H1 (cell line): ENCODE measurements at regions not wholly inside any gene's neighbourhood (a gene's known extent, or its start where the extent isn't known, plus 50 kb on each side); places are given as distances from the start of the nearest gene placed in this dataset.

Experiments
- CTCF ChIA-PET: fragments of 300-600 bp; sonication (Branson Sonifier 250); formaldehyde crosslinking; loops from one replicate; lab custom pipeline; 2021; ENCODE audit not compliant: partially characterized antibody; lab: Charles Lee
- POLR2A ChIA-PET: fragments of 300-600 bp; sonication (Branson Sonifier 250); formaldehyde crosslinking; loops from one replicate; lab custom pipeline; 2021; ENCODE audit warnings: inconsistent platforms; ENCODE audit not compliant: partially characterized antibody; lab: Charles Lee
- DNase-seq, 2 experiments: peaks; one replicate each; pipeline versions ENCODE4 v3.0.0 to v3.0.0-alpha.2; 2010 to 2022; ENCODE audit warnings: low spot score in 2 of 2, low read depth in 1 of 2, mixed read lengths in 1 of 2
- FAIRE-seq: peaks from 2 replicates; lab custom pipeline; 2011; peaks lifted over from hg19 to GRCh38; lab: Jason Lieb, UNC
- H2AFZ ChIP-seq: 2 replicates; pipeline ENCODE4 v1.8.1; 2012; ENCODE audit warnings: low read length, inconsistent platforms
- H2AK5ac ChIP-seq: 2 replicates; pipeline ENCODE4 v1.6.1; 2013; ENCODE audit warnings: low read depth, low read length
- H2BK120ac ChIP-seq: replicated peaks from 2 replicates; pipeline ENCODE3; 2013; ENCODE audit warnings: low read depth, low read length, inconsistent platforms
- H2BK12ac ChIP-seq: 2 replicates; pipeline ENCODE4 v1.6.1; 2013; ENCODE audit warnings: low read depth, low read length
- H2BK15ac ChIP-seq: 2 replicates; pipeline ENCODE4 v1.6.1; 2013; ENCODE audit warnings: low read length
- H2BK20ac ChIP-seq: 2 replicates; pipeline ENCODE4 v1.6.1; 2013; ENCODE audit warnings: low read length
- H2BK5ac ChIP-seq: 2 replicates; pipeline ENCODE4 v1.6.1; 2013; ENCODE audit warnings: low read depth, low read length
- H3K14ac ChIP-seq: 2 replicates; pipeline ENCODE4 v1.6.1; 2013; ENCODE audit warnings: inconsistent platforms; ENCODE audit not compliant: insufficient read length
- H3K18ac ChIP-seq: 2 replicates; pipeline ENCODE4 v1.6.1; 2013; ENCODE audit warnings: low read length; ENCODE audit errors: extremely low read depth
- H3K23ac ChIP-seq: 2 replicates; pipeline ENCODE4 v1.6.1; 2013; ENCODE audit warnings: inconsistent platforms; ENCODE audit not compliant: insufficient read length
- H3K23me2 ChIP-seq: 2 replicates; pipeline ENCODE4 v1.6.1; 2013; ENCODE audit warnings: low read depth, low read length
- H3K27ac ChIP-seq: 2 replicates; pipeline ENCODE4 v1.6.1; 2011; ENCODE audit warnings: low read depth, low read length, inconsistent platforms
- H3K27me3 ChIP-seq, 4 experiments: replicated peaks in 1 of 4; 1 replicate in 1 of 4; 2 replicates in 3 of 4; pipeline versions ENCODE4 v1.6.1 to v1.8.1; 2011 to 2013; ENCODE audit warnings: low read length in 3 of 4, mild to moderate bottlenecking in 3 of 4, inconsistent platforms in 2 of 4, mixed read lengths in 2 of 4, moderate library complexity in 1 of 4; ENCODE audit not compliant: control insufficient read depth in 3 of 4, insufficient read depth in 3 of 4; ENCODE audit errors: extremely low read depth in 1 of 4
- H3K36me3 ChIP-seq, 4 experiments: 2 replicates each; pipeline versions ENCODE4 v1.6.1 to v1.8.1; 2011 to 2013; ENCODE audit warnings: mild to moderate bottlenecking in 4 of 4, low read length in 3 of 4, moderate library complexity in 2 of 4, control low read depth in 1 of 4, inconsistent platforms in 1 of 4; ENCODE audit not compliant: insufficient read depth in 4 of 4, control insufficient read depth in 2 of 4
- H3K4ac ChIP-seq: replicated peaks from 2 replicates; pipeline ENCODE3; 2013; ENCODE audit warnings: low read length, low read depth, mixed read lengths, inconsistent platforms; ENCODE audit not compliant: insufficient read length
- H3K4me1 ChIP-seq, 4 experiments: replicated peaks in 1 of 4; 1 replicate in 1 of 4; 2 replicates in 3 of 4; pipeline versions ENCODE4 v1.6.1 to v1.8.1; 2011 to 2013; ENCODE audit warnings: low read length in 3 of 4, inconsistent platforms in 2 of 4, mixed read lengths in 1 of 4; ENCODE audit not compliant: insufficient read depth in 4 of 4, control insufficient read depth in 3 of 4
- H3K4me2 ChIP-seq, 2 experiments: 2 replicates each; pipeline versions ENCODE4 v1.6.1 to v1.8.1; 2011 to 2013; ENCODE audit warnings: low read depth in 2 of 2, low read length in 2 of 2, control low read depth in 1 of 2, inconsistent platforms in 1 of 2, mild to moderate bottlenecking in 1 of 2; ENCODE audit not compliant: insufficient read depth in 1 of 2
- H3K4me3 ChIP-seq, 4 experiments: fragments of 200-600, 300-600 bp in 1 of 4; sonication (generic), shearing (Covaris generic), sonication (Bioruptor Twin) in 1 of 4; 2 replicates each; pipeline versions ENCODE4 v1.5.1 to v1.8.1; 2011 to 2016; ENCODE audit warnings: low read length in 4 of 4, low read depth in 3 of 4, control low read depth in 2 of 4, inconsistent platforms in 2 of 4, mild to moderate bottlenecking in 2 of 4, mixed read lengths in 1 of 4, moderate library complexity in 1 of 4; ENCODE audit not compliant: insufficient read depth in 2 of 4; ENCODE audit errors: extremely low read depth in 1 of 4
- H3K56ac ChIP-seq: replicated peaks from 2 replicates; pipeline ENCODE3; 2013; ENCODE audit warnings: low read depth, mild to moderate bottlenecking, mixed read lengths, low read length, inconsistent platforms; ENCODE audit not compliant: insufficient read length
- H3K79me1 ChIP-seq: 2 replicates; pipeline ENCODE4 v1.6.1; 2013; ENCODE audit warnings: low read depth, low read length, control low read depth
- H3K79me2 ChIP-seq, 2 experiments: 2 replicates each; pipeline versions ENCODE4 v1.6.1 to v1.8.1; 2012 to 2013; ENCODE audit warnings: low read length in 2 of 2, mild to moderate bottlenecking in 2 of 2, inconsistent platforms in 1 of 2; ENCODE audit not compliant: insufficient read depth in 2 of 2, control insufficient read depth in 1 of 2
- H3K9ac ChIP-seq, 4 experiments: replicated peaks in 1 of 4; 1 replicate in 1 of 4; 2 replicates in 3 of 4; pipeline versions ENCODE4 v1.6.1 to v1.8.1; 2011 to 2013; ENCODE audit warnings: low read depth in 3 of 4, low read length in 3 of 4, control low read depth in 2 of 4, mild to moderate bottlenecking in 2 of 4, moderate library complexity in 2 of 4, inconsistent platforms in 1 of 4; ENCODE audit errors: extremely low read depth in 1 of 4
- H3K9me3 ChIP-seq, 2 experiments: 2 replicates each; pipeline versions ENCODE4 v1.6.1 to v1.8.1; 2012 to 2013; ENCODE audit warnings: mild to moderate bottlenecking in 2 of 2, moderate library complexity in 2 of 2, control low read depth in 1 of 2, inconsistent platforms in 1 of 2, low read depth in 1 of 2, low read length in 1 of 2, mixed read lengths in 1 of 2; ENCODE audit not compliant: insufficient read depth in 2 of 2
- H4K20me1 ChIP-seq, 2 experiments: replicated peaks in 1 of 2; 2 replicates each; pipeline versions ENCODE3 to v1.8.1; 2011 to 2013; ENCODE audit warnings: inconsistent platforms in 2 of 2, low read length in 2 of 2, mild to moderate bottlenecking in 1 of 2; ENCODE audit not compliant: insufficient read depth in 2 of 2, control insufficient read depth in 1 of 2
- H4K5ac ChIP-seq: 2 replicates; pipeline ENCODE4 v1.6.1; 2013; ENCODE audit warnings: low read length, low read depth, mixed read lengths, inconsistent platforms; ENCODE audit not compliant: insufficient read length
- H4K8ac ChIP-seq: 2 replicates; pipeline ENCODE4 v1.8.0; 2013; ENCODE audit warnings: mild to moderate bottlenecking, moderate library complexity, low read length, inconsistent platforms; ENCODE audit not compliant: insufficient read depth; ENCODE audit errors: extremely low read depth
- H4K91ac ChIP-seq: replicated peaks from 2 replicates; pipeline ENCODE3; 2013; ENCODE audit warnings: low read length, mixed read lengths, inconsistent platforms; ENCODE audit not compliant: insufficient read length
- HDAC6 ChIP-seq: IDR thresholded peaks from one replicate; pipeline ENCODE4 v1.7.1; 2012; ENCODE audit warnings: low read depth, mild to moderate bottlenecking, inconsistent platforms, low read length, moderate library complexity
- JUND ChIP-seq: IDR thresholded peaks from 2 replicates; pipeline ENCODE4 v1.6.1; 2011; ENCODE audit warnings: mild to moderate bottlenecking, improper control_type of control experiment, low read length
- MAX ChIP-seq: IDR thresholded peaks from 2 replicates; pipeline ENCODE4 v1.6.1; 2012; ENCODE audit warnings: inconsistent platforms
- SIN3A ChIP-seq, 2 experiments: IDR thresholded peaks in 1 of 2; conservative IDR thresholded peaks in 1 of 2; 2 replicates each; pipeline ENCODE4 v1.6.1; 2011 to 2012; ENCODE audit warnings: low read length in 2 of 2, improper control_type of control experiment in 1 of 2, low read depth in 1 of 2, mild to moderate bottlenecking in 1 of 2
- SIX5 ChIP-seq: IDR thresholded peaks from 2 replicates; pipeline ENCODE4 v1.6.1; 2011; ENCODE audit warnings: mild to moderate bottlenecking, low read depth, low read length
- TBP ChIP-seq: IDR thresholded peaks from 2 replicates; pipeline ENCODE4 v1.6.1; 2011; ENCODE audit warnings: low read depth, low read length, improper control_type of control experiment
- WGBS, 2 experiments: shearing (Covaris generic) in 1 of 2; methylation state at CpG; one replicate each; pipeline versions ENCODE4 v1.1.6 to v1.1.7; 2013 to 2015; ENCODE audit warnings: low lambda C conversion rate in 2 of 2, mixed read lengths in 2 of 2, inconsistent platforms in 1 of 2, low coverage in 1 of 2, missing lambda C conversion rate in 1 of 2; ENCODE audit not compliant: insufficient replicate concordance in 2 of 2, insufficient coverage in 1 of 2, insufficient read length in 1 of 2; ENCODE audit errors: extremely low coverage in 1 of 2, missing lambda C conversion rate in 1 of 2; 5-methylcytosine and 5-hydroxymethylcytosine counted together

DNA sequence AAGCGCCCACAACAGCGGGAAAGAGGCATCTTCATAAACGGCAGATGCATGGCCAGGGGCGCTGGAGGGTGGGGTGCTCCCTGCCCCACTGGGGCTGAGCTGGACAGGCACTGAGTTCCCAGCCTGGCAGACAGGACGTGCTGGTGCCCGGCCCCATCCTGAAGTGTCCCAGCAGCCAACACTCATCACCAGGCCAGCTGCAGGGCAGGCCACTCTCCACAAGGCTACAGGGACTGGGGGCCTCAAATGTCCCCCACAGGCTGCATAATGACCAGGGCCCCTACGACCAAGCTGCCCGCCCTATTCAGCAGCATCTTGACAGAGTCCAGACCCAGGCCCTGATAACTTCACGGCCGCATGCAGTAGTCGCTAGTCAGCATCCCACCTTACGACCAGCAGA lies 124.1 kb upstream of the IQSEC1 start:
- no peaks in the 10 kb centered on the region for H3K27me3 ChIP-seq
- no peak overlapping the region for H3K23ac ChIP-seq
- H2BK120ac ChIP-seq: no peak overlapping the region
- no peak overlapping the region for H2AK5ac ChIP-seq
- no peaks in the 10 kb centered on the region for H3K9me3 ChIP-seq
- no peak overlapping the region for H2BK12ac ChIP-seq
- H3K9ac ChIP-seq: no peak overlapping the region
- no peak overlapping the region for H4K8ac ChIP-seq
- TF ChIP-seq SIX5: no peak
- TF ChIP-seq JUND: no peak
- TF ChIP-seq SIN3A (conservative IDR thresholded peaks at IDR 0.05 in 1 of 2, IDR thresholded peaks at IDR 0.05 in 1 of 2; ENCODE audit: low read depth in 1 of 2, low read length in 2 of 2): no peak
- no peak for TF ChIP-seq MAX
- TF ChIP-seq HDAC6: no peak
- TF ChIP-seq TBP: no peak
- no peak overlapping the region for H4K91ac ChIP-seq
- H3K18ac ChIP-seq: no peak overlapping the region
- H2BK5ac ChIP-seq: no peak overlapping the region
- no peak overlapping the region for H3K4me3 ChIP-seq
- H3K23me2 ChIP-seq: peaks cover 5% of the 10 kb centered on the region; the same call in 1 of the 2 replicates
- no peaks in the 10 kb centered on the region for H3K79me1 ChIP-seq
- POLR2A ChIA-PET: no interaction called here
- 95% methylated on average over 12 of the region's 12 CpGs; no CpG with 5 or more reads in 1 of the 2 experiments for WGBS, 2 experiments
- no peaks in the 10 kb centered on the region for H3K79me2 ChIP-seq
- H3K4me2 ChIP-seq: no peak overlapping the region
- CTCF ChIA-PET: interaction anchor here (0.9 to 4.9 kb wide), 8 partner anchors 9 to 274 kb away, joined by 3 to 32 read pairs (median 4); no protein-coding TSS in a partner anchor
- no peaks in the 10 kb centered on the region for H3K36me3 ChIP-seq
- no peak for DNase-seq
- H3K56ac ChIP-seq: no peak overlapping the region
- H3K4ac ChIP-seq: no peak overlapping the region
- H4K5ac ChIP-seq: no peak overlapping the region
- H3K4me1 ChIP-seq: peaks cover 0 to 9% (median 2%) of the 10 kb centered on the region in 4 experiments; a peak in 5 of 7 replicates
- FAIRE-seq: no peak
- no peak overlapping the region for H2AFZ ChIP-seq
- no peak overlapping the region for H2BK20ac ChIP-seq
- no peak overlapping the region for H3K14ac ChIP-seq
- H2BK15ac ChIP-seq: no peak overlapping the region
- peaks cover 0 to 4% of the 10 kb centered on the region in 2 experiments for H4K20me1 ChIP-seq
- H3K27ac ChIP-seq: no peak overlapping the region
